GM12865 (cell line): ENCODE measurements at regions not wholly inside any gene's neighbourhood (a gene's known extent, or its start where the extent isn't known, plus 50 kb on each side); places are given as distances from the start of the nearest gene placed in this dataset.

Experiments used
- DNase-seq: peaks from one replicate; pipeline ENCODE4 v3.0.0; 2010; ENCODE audit warnings: low read depth
- H3K4me3 ChIP-seq: 2 replicates; pipeline ENCODE4 v1.5.1; 2011; ENCODE audit warnings: mild to moderate bottlenecking, low read depth, low read length, control low read depth
- CTCF ChIP-seq: IDR thresholded peaks from 2 replicates; pipeline ENCODE4 v1.5.1; 2011; ENCODE audit warnings: low read length, control low read depth, low read depth, inconsistent platforms; ENCODE audit not compliant: insufficient read depth; ENCODE audit errors: missing control alignments

- no peak for DNase-seq
- TF ChIP-seq CTCF: no peak
- no peak overlapping the region for H3K4me3 ChIP-seq
These were observed 380.7 kb downstream of the IRX2 start for GRCh38 chr5:2370626-2371418.

- TF ChIP-seq CTCF: no peak
- DNase-seq: no peak
- H3K4me3 ChIP-seq: no peak overlapping the region
These were observed 382.3 kb downstream of the IRX2 start for GRCh38 chr5:2369178-2369577.

- no peak for DNase-seq
- H3K4me3 ChIP-seq: no peak overlapping the region
- TF ChIP-seq CTCF: no peak
These were observed 384.7 kb downstream of the IRX2 start for GRCh38 chr5:2366816-2367215.

- no peak for TF ChIP-seq CTCF
- no peak for DNase-seq
- no peak overlapping the region for H3K4me3 ChIP-seq
These were observed 394.2 kb downstream of the IRX2 start for GRCh38 chr5:2357309-2357708.

GRCh38 chr5:2355859-2356258 lies 395.6 kb downstream of the IRX2 start:
- TF ChIP-seq CTCF: no peak
- H3K4me3 ChIP-seq: no peak overlapping the region
- no peak for DNase-seq

- no peak overlapping the region for H3K4me3 ChIP-seq
- no peak for DNase-seq
- no peak for TF ChIP-seq CTCF
These were observed 397.5 kb downstream of the IRX2 start for GRCh38 chr5:2353871-2354440.
